ENCODE measurements at regions not wholly inside any gene's neighbourhood (a gene's known extent, or its start where the extent isn't known, plus 50 kb on each side); places are given as distances from the start of the nearest gene placed in this dataset.

DNA sequence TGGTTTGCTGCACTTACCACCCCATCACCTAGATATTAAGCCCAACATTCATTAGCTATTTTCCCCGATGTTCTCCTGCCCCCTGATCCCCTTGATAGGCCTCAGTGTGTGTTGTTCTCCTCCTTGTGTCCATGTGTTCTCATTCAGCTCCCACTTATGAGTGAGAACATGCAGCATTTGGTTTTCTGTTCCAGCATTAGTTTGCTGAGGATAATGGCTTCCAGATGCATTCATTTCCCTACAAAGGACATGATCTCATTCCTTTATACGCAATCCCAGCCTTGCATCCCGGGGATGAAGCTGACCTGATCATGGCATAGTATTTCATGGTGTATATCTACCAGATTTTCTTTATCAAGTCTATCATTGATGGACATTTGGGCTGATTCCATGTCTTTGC is 99.0 kb upstream of the DCAF12L2 start:
- Histone ChIP-seq H3K4me1 (ENCODE audit: insufficient read depth, low read length) (no peaks in the 10 kb centered on the region), H3K4me3 (ENCODE audit: low read length) (no peak overlapping the region), H3K4me2 (ENCODE audit: low read length) (no peak overlapping the region), H2AFZ (ENCODE audit: low read length) (no peak overlapping the region), H3K36me3 (ENCODE audit: low read depth, low read length) (no peaks in the 10 kb centered on the region), H3K79me2 (ENCODE audit: low read length) (no peaks in the 10 kb centered on the region), H3K27ac (ENCODE audit: low read length) (no peak overlapping the region), H3K9ac (ENCODE audit: low read length) (no peak overlapping the region), H3K9me2 (replicated peaks; ENCODE audit: low read length) (no peaks in the 10 kb centered on the region), H3K9me3 (ENCODE audit: low read length) (no peaks in the 10 kb centered on the region), H4K20me1 (ENCODE audit: low read length) (no peaks in the 10 kb centered on the region), H3F3A (ENCODE audit: low read length, unreplicated experiment) (no peaks in the 10 kb centered on the region), H3K27me3 (ENCODE audit: low read length) (no peaks in the 10 kb centered on the region)
- no peak for DNase-seq
- ChIA-PET CTCF (no interaction called here), POLR2A (ENCODE audit: unreplicated experiment) (no interaction called here)
- intact Hi-C loops (cut with micrococcal nuclease) = no loop called here
- no TSS peak for BruUV-seq (replicated peaks)
- ATAC-seq = no peak
- TF ChIP-seq, protein P1, sequence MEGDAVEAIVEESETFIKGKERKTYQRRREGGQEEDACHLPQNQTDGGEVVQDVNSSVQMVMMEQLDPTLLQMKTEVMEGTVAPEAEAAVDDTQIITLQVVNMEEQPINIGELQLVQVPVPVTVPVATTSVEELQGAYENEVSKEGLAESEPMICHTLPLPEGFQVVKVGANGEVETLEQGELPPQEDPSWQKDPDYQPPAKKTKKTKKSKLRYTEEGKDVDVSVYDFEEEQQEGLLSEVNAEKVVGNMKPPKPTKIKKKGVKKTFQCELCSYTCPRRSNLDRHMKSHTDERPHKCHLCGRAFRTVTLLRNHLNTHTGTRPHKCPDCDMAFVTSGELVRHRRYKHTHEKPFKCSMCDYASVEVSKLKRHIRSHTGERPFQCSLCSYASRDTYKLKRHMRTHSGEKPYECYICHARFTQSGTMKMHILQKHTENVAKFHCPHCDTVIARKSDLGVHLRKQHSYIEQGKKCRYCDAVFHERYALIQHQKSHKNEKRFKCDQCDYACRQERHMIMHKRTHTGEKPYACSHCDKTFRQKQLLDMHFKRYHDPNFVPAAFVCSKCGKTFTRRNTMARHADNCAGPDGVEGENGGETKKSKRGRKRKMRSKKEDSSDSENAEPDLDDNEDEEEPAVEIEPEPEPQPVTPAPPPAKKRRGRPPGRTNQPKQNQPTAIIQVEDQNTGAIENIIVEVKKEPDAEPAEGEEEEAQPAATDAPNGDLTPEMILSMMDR (conservative IDR thresholded peaks at IDR 0.05; ENCODE audit: low read depth, low read length) = no peak
- TF ChIP-seq EZH2phosphoT487 (IDR thresholded peaks at IDR 0.05; ENCODE audit: borderline replicate concordance, low read length) = no peak
- TF ChIP-seq EZH2 (IDR thresholded peaks at IDR 0.05; ENCODE audit: low read length, unreplicated experiment) = no peak

DNA sequence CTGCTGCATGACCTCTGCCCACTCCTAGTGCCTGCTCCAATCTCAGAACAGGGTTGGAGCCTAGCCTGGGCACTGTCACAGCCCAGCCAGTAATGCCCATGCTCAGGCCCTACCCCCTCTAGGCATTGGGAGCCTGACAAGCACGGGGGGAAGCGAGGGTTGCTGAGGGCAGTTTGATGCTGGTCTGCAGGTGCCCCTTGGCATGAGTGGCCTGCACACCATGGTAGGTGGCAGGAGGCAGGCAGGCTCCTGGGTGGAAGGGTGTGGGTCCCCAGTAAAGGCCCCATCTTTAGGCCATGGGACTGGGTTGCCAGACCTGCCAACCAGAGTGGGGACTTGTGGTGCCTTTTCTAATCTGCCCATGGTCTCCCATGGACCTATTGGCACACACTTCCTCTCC is 72.1 kb upstream of the DCAF12L2 start:
- Histone ChIP-seq H4K20me1 (ENCODE audit: low read length) (no peaks in the 10 kb centered on the region), H3K9me2 (replicated peaks; ENCODE audit: low read length) (no peaks in the 10 kb centered on the region), H3K4me3 (ENCODE audit: low read length) (no peak overlapping the region), H3K4me2 (ENCODE audit: low read length) (no peak overlapping the region), H2AFZ (ENCODE audit: low read length) (no peak overlapping the region), H3K27me3 (ENCODE audit: low read length) (no peaks in the 10 kb centered on the region), H3F3A (ENCODE audit: low read length, unreplicated experiment) (no peaks in the 10 kb centered on the region), H3K36me3 (ENCODE audit: low read depth, low read length) (no peaks in the 10 kb centered on the region), H3K9me3 (ENCODE audit: low read length) (no peaks in the 10 kb centered on the region), H3K27ac (ENCODE audit: low read length) (no peak overlapping the region), H3K79me2 (ENCODE audit: low read length) (no peaks in the 10 kb centered on the region), H3K9ac (ENCODE audit: low read length) (no peak overlapping the region), H3K4me1 (ENCODE audit: insufficient read depth, low read length) (no peaks in the 10 kb centered on the region)
- TF ChIP-seq, protein P1 (conservative IDR thresholded peaks at IDR 0.05; ENCODE audit: low read depth, low read length) = no peak
- TF ChIP-seq EZH2 (IDR thresholded peaks at IDR 0.05; ENCODE audit: low read length, unreplicated experiment) = no peak
- TF ChIP-seq EZH2phosphoT487 (IDR thresholded peaks at IDR 0.05; ENCODE audit: borderline replicate concordance, low read length) = no peak
- ChIA-PET POLR2A (ENCODE audit: unreplicated experiment) (no interaction called here), CTCF (no interaction called here)
- BruUV-seq (replicated peaks) = no TSS peak
- intact Hi-C loops (cut with micrococcal nuclease) = no loop called here
- ATAC-seq (no peak), DNase-seq (no peak)

DNA sequence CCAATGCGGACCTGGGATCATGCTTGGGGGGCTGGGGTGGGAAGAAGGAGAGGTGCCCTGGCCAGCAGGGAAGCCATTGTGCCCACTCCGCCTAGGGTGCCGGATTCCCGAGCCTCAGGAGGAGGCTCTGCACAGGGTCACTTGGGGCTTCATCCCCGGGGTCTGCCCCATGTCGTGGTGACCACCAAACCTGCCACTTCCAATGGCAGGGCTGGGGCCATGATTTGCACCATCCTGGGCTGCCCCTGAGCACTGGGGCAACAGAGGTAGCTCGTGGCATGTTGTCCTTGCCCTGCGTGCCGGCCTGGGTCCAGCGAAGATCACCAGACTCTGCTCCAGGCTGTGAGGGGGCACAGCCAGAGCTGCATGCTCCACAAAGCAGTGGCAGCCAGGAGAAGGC is 71.4 kb upstream of the DCAF12L2 start:
- ATAC-seq = no peak
- Histone ChIP-seq H3K4me3 (ENCODE audit: low read length) (no peak overlapping the region), H3K4me1 (ENCODE audit: insufficient read depth, low read length) (no peaks in the 10 kb centered on the region), H3F3A (ENCODE audit: low read length, unreplicated experiment) (no peaks in the 10 kb centered on the region), H3K4me2 (ENCODE audit: low read length) (no peak overlapping the region), H3K27me3 (ENCODE audit: low read length) (no peaks in the 10 kb centered on the region), H3K36me3 (ENCODE audit: low read depth, low read length) (no peaks in the 10 kb centered on the region), H3K9ac (ENCODE audit: low read length) (no peak overlapping the region), H2AFZ (ENCODE audit: low read length) (no peak overlapping the region), H3K9me2 (replicated peaks; ENCODE audit: low read length) (no peaks in the 10 kb centered on the region), H4K20me1 (ENCODE audit: low read length) (no peaks in the 10 kb centered on the region), H3K9me3 (ENCODE audit: low read length) (no peaks in the 10 kb centered on the region), H3K79me2 (ENCODE audit: low read length) (no peaks in the 10 kb centered on the region), H3K27ac (ENCODE audit: low read length) (no peak overlapping the region)
- POLR2A ChIA-PET (ENCODE audit: unreplicated experiment) = no interaction called here
- intact Hi-C loops (cut with micrococcal nuclease) = no loop called here
- DNase-seq = no peak
- CTCF ChIA-PET = no interaction called here
- TF ChIP-seq, protein P1 (conservative IDR thresholded peaks at IDR 0.05; ENCODE audit: low read depth, low read length) = no peak
- TF ChIP-seq EZH2 (IDR thresholded peaks at IDR 0.05; ENCODE audit: low read length, unreplicated experiment) (no peak), EZH2phosphoT487 (IDR thresholded peaks at IDR 0.05; ENCODE audit: borderline replicate concordance, low read length) (no peak)
- BruUV-seq (replicated peaks) = no TSS peak
